ENCODE measurements at regions not wholly inside any gene's neighbourhood (a gene's known extent, or its start where the extent isn't known, plus 50 kb on each side); places are given as distances from the start of the nearest gene placed in this dataset.

DNA sequence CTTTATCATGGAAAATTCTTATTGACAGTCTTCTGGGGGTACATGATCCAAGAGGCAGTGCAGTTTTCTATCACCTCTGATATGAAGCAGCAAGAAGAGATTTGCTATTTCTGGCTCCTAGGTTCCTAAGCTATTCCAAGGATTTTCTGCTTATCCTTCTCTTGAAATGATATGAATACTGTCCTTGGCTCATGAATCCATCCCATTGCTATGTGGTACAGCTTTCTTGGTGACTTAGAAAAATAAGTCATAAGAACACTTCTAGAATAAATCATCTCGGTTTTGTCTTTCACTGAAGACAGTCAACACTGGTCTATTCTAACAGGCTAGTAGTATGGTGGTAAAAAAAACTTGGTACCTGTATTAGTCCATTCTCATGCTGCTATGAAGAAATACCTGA, 333.6 kb upstream of the RASGRP1 start:
- TF ChIP-seq, protein P1, sequence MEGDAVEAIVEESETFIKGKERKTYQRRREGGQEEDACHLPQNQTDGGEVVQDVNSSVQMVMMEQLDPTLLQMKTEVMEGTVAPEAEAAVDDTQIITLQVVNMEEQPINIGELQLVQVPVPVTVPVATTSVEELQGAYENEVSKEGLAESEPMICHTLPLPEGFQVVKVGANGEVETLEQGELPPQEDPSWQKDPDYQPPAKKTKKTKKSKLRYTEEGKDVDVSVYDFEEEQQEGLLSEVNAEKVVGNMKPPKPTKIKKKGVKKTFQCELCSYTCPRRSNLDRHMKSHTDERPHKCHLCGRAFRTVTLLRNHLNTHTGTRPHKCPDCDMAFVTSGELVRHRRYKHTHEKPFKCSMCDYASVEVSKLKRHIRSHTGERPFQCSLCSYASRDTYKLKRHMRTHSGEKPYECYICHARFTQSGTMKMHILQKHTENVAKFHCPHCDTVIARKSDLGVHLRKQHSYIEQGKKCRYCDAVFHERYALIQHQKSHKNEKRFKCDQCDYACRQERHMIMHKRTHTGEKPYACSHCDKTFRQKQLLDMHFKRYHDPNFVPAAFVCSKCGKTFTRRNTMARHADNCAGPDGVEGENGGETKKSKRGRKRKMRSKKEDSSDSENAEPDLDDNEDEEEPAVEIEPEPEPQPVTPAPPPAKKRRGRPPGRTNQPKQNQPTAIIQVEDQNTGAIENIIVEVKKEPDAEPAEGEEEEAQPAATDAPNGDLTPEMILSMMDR (IDR thresholded peaks at IDR 0.05; ENCODE audit: low read depth, low read length, missing control alignments), result no peak
- no peak overlapping the region for H3K4me3 ChIP-seq (ENCODE audit: low read depth, low read length)
- DNase-seq (ENCODE audit: low read depth), result no peak

GRCh38 chr15:38899300-38899699, 334.7 kb upstream of the RASGRP1 start:
- TF ChIP-seq, protein P1 (IDR thresholded peaks at IDR 0.05; ENCODE audit: low read depth, low read length, missing control alignments), result no peak
- no peak for DNase-seq (ENCODE audit: low read depth)
- no peak overlapping the region for H3K4me3 ChIP-seq (ENCODE audit: low read depth, low read length)

DNA sequence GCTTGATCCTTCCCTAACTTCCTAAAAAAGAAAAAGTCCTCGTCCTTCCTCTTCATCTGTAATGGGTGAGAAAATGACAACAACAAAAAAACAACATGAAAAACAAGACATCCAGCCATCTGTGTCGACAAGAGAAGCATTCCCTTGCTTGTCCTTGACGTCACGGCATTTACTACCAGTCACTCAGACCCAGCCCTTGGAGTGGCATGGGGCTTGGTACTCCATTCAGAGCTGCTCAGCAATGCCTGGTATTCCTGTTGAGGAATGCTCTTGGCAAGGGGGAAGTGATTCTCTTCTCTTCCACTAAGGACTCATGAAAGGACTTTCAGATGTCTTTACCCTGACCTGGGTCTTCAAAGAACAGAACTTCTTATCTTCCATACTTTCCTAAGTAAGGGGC, 339.7 kb upstream of the RASGRP1 start:
- no peak for DNase-seq (ENCODE audit: low read depth)
- H3K4me3 ChIP-seq (ENCODE audit: low read depth, low read length), result no peak overlapping the region
- TF ChIP-seq, protein P1 (IDR thresholded peaks at IDR 0.05; ENCODE audit: low read depth, low read length, missing control alignments), result no peak

- H3K4me3 ChIP-seq (ENCODE audit: low read depth, low read length), result no peak overlapping the region
- no peak for DNase-seq (ENCODE audit: low read depth)
- TF ChIP-seq, protein P1 (IDR thresholded peaks at IDR 0.05; ENCODE audit: low read depth, low read length, missing control alignments), result no peak
Measured at GRCh38 chr15:38905632-38906031, 341.0 kb upstream of the RASGRP1 start.

- H3K4me3 ChIP-seq (ENCODE audit: low read depth, low read length), result no peak overlapping the region
- TF ChIP-seq, protein P1 (IDR thresholded peaks at IDR 0.05; ENCODE audit: low read depth, low read length, missing control alignments), result no peak
- no peak for DNase-seq (ENCODE audit: low read depth)
Measured at GRCh38 chr15:38920966-38921365, 356.4 kb upstream of the RASGRP1 start.

GRCh38 chr15:38921471-38921870, 356.9 kb upstream of the RASGRP1 start:
- TF ChIP-seq, protein P1 (IDR thresholded peaks at IDR 0.05; ENCODE audit: low read depth, low read length, missing control alignments), result no peak
- DNase-seq (ENCODE audit: low read depth), result no peak
- H3K4me3 ChIP-seq (ENCODE audit: low read depth, low read length), result no peak overlapping the region

DNA sequence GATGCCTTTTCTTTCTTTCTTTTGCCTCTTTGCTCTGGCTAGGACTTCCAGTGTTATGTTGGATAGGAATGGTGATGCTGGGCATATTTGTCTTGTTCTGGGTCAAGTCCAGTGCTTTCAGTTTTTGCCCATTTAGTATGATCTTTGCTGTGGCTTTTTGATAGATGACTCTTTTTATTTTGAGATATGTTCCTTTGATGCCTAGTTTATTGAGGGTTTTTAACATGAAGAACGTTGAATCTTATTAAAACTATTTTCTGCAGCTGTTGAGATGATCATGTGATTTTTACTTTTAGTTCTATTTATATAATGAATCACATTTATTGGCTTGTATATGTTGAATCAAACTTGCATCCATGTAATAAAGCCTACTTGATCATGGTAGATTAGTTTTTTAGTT, 363.8 kb upstream of the RASGRP1 start:
- TF ChIP-seq, protein P1 (IDR thresholded peaks at IDR 0.05; ENCODE audit: low read depth, low read length, missing control alignments), result no peak
- no peak for DNase-seq (ENCODE audit: low read depth)
- H3K4me3 ChIP-seq (ENCODE audit: low read depth, low read length), result no peak overlapping the region
